ENCODE measurements at regions not wholly inside any gene's neighbourhood (a gene's known extent, or its start where the extent isn't known, plus 50 kb on each side); places are given as distances from the start of the nearest gene placed in this dataset.

- no peak for TF ChIP-seq EZH2 (IDR thresholded peaks at IDR 0.05; ENCODE audit: borderline replicate concordance, low read length)
- TF ChIP-seq CTCF (conservative IDR thresholded peaks at IDR 0.05 in 1 of 2, IDR thresholded peaks at IDR 0.05 in 1 of 2; ENCODE audit: extremely low read depth in 1 of 2, insufficient read depth in 1 of 2, low read depth in 1 of 2, low read length in 2 of 2) = no peak
These were observed 1176.8 kb downstream of the EFNA5 start for GRCh38 chr5:106493910-106494309.

Data from mammary epithelial cell (primary cell).